HEK293 (cell line): ENCODE measurements at regions not wholly inside any gene's neighbourhood (a gene's known extent, or its start where the extent isn't known, plus 50 kb on each side); places are given as distances from the start of the nearest gene placed in this dataset.

ENCODE experiments used
- CTCF ChIA-PET: fragments of 350-600 bp; formaldehyde crosslinking; extraction: SDS; loops from one replicate; lab custom pipeline; 2021; ENCODE audit warnings: antibody characterized with exemption; lab: Yijun Ruan, JAX
- POLR2A ChIA-PET: fragments of 300-600 bp; formaldehyde crosslinking; extraction: SDS; loops from one replicate; lab custom pipeline; 2020; ENCODE audit warnings: antibody characterized with exemption, inconsistent platforms; lab: Yijun Ruan, JAX
- H3K27ac ChIP-seq: fragments of 200-500 bp; sonication (Bioruptor generic); 2 replicates; pipeline ENCODE4 v1.5.1; 2014; ENCODE audit warnings: low read depth, low read length, control low read depth, inconsistent platforms; ENCODE audit errors: extremely low read depth
- H3K36me3 ChIP-seq, 2 experiments: fragments of 200-500 bp in 1 of 2; sonication (Bioruptor generic) in 1 of 2; 1 replicate in 1 of 2; 2 replicates in 1 of 2; pipeline ENCODE4 v1.5.1; 2014 to 2017; ENCODE audit warnings: inconsistent platforms in 2 of 2, low read length in 2 of 2; ENCODE audit not compliant: control insufficient read depth in 2 of 2, insufficient read depth in 1 of 2
- H3K4me1 ChIP-seq: fragments of 200-500 bp; sonication (Bioruptor generic); 2 replicates; pipeline ENCODE4 v1.5.1; 2014; ENCODE audit warnings: mild to moderate bottlenecking, low read length, inconsistent platforms; ENCODE audit not compliant: control insufficient read depth, insufficient read depth
- H3K4me3 ChIP-seq: 2 replicates; pipeline ENCODE4 v1.5.1; 2011; ENCODE audit warnings: low read depth, mild to moderate bottlenecking, control low read depth, low read length, moderate library complexity
- H3K9me3 ChIP-seq: fragments of 200-500 bp; sonication (Bioruptor generic); 2 replicates; pipeline ENCODE4 v1.5.1; 2014; ENCODE audit warnings: low read depth, low read length, inconsistent platforms; ENCODE audit not compliant: control insufficient read depth, insufficient read depth
- BCL6B ChIP-seq: fragments of 450-650 bp; formaldehyde crosslinking; IDR thresholded peaks from 2 replicates; pipeline ENCODE4 v1.5.1; 2017; ENCODE audit warnings: missing biosample characterization, missing genetic modification characterization
- GLI4 ChIP-seq: fragments of 450-650 bp; formaldehyde crosslinking; IDR thresholded peaks from 2 replicates; pipeline ENCODE4 v1.5.1; 2016; ENCODE audit warnings: missing biosample characterization, missing genetic modification characterization
- INSM2 ChIP-seq: fragments of 450-650 bp; formaldehyde crosslinking; IDR thresholded peaks from 2 replicates; pipeline ENCODE4 v1.5.1; 2016; ENCODE audit warnings: missing biosample characterization, missing genetic modification characterization
- PBX3 ChIP-seq: sonication (generic); formaldehyde crosslinking; IDR thresholded peaks from 2 replicates; pipeline ENCODE4 v1.8.1; 2022; ENCODE audit warnings: mild to moderate bottlenecking, moderate library complexity, missing genetic modification reagents
- PRDM1 ChIP-seq: fragments of 450-650 bp; formaldehyde crosslinking; IDR thresholded peaks from 2 replicates; pipeline ENCODE4; 2016; ENCODE audit warnings: missing biosample characterization, missing genetic modification characterization
- PRDM10 ChIP-seq: fragments of 450-650 bp; formaldehyde crosslinking; IDR thresholded peaks from 2 replicates; pipeline ENCODE4 v1.5.1; 2016; ENCODE audit warnings: missing biosample characterization, missing genetic modification characterization
- RBAK ChIP-seq: fragments of 450-650 bp; formaldehyde crosslinking; IDR thresholded peaks from 2 replicates; pipeline ENCODE4 v1.5.1; 2016; ENCODE audit warnings: missing biosample characterization, missing genetic modification characterization
- SP7 ChIP-seq: fragments of 450-650 bp; formaldehyde crosslinking; IDR thresholded peaks from 2 replicates; pipeline ENCODE4 v1.5.1; 2016; ENCODE audit warnings: missing biosample characterization, missing genetic modification characterization
- ZBTB6 ChIP-seq: fragments of 450-650 bp; formaldehyde crosslinking; IDR thresholded peaks from 2 replicates; pipeline ENCODE4 v1.5.1; 2017; ENCODE audit warnings: missing biosample characterization, missing genetic modification characterization
- ZFP3 ChIP-seq: fragments of 450-650 bp; formaldehyde crosslinking; IDR thresholded peaks from 2 replicates; pipeline ENCODE4 v1.5.1; 2016; ENCODE audit warnings: low read depth, missing biosample characterization, missing genetic modification characterization
- ZNF132 ChIP-seq: fragments of 450-650 bp; formaldehyde crosslinking; IDR thresholded peaks from 2 replicates; pipeline ENCODE4 v1.5.1; 2017; ENCODE audit warnings: missing biosample characterization, missing genetic modification characterization, borderline replicate concordance
- ZNF223 ChIP-seq: fragments of 450-650 bp; formaldehyde crosslinking; IDR thresholded peaks from 2 replicates; pipeline ENCODE4 v1.5.1; 2016; ENCODE audit warnings: missing biosample characterization, missing genetic modification characterization
- ZNF26 ChIP-seq: fragments of 450-650 bp; formaldehyde crosslinking; IDR thresholded peaks from 2 replicates; pipeline ENCODE4 v1.5.1; 2016; ENCODE audit warnings: missing biosample characterization, missing genetic modification characterization
- ZNF266 ChIP-seq: fragments of 450-650 bp; formaldehyde crosslinking; IDR thresholded peaks from 2 replicates; pipeline ENCODE4 v1.5.1; 2016; ENCODE audit warnings: missing biosample characterization, missing genetic modification characterization, low read depth
- ZNF354C ChIP-seq: fragments of 450-650 bp; formaldehyde crosslinking; IDR thresholded peaks from 2 replicates; pipeline ENCODE4 v1.5.1; 2016; ENCODE audit warnings: missing biosample characterization, missing genetic modification characterization, low read depth, borderline replicate concordance
- ZNF48 ChIP-seq: fragments of 450-650 bp; formaldehyde crosslinking; IDR thresholded peaks from 2 replicates; pipeline ENCODE4 v1.5.1; 2016; ENCODE audit warnings: missing biosample characterization, missing genetic modification characterization
- ZNF513 ChIP-seq: fragments of 450-650 bp; IDR thresholded peaks from 2 replicates; pipeline ENCODE4 v1.5.1; 2018; ENCODE audit warnings: missing biosample characterization, missing genetic modification characterization
- ZNF561 ChIP-seq: fragments of 450-650 bp; IDR thresholded peaks from 2 replicates; pipeline ENCODE4 v1.5.1; 2018; ENCODE audit warnings: missing biosample characterization, missing genetic modification characterization, borderline replicate concordance
- ZNF654 ChIP-seq: fragments of 450-650 bp; formaldehyde crosslinking; IDR thresholded peaks from 2 replicates; pipeline ENCODE4 v1.5.1; 2016; ENCODE audit warnings: low read depth, missing biosample characterization, missing genetic modification characterization
- ZNF677 ChIP-seq: fragments of 450-650 bp; IDR thresholded peaks from 2 replicates; pipeline ENCODE4 v1.5.0; 2018; ENCODE audit warnings: missing biosample characterization, mild to moderate bottlenecking, missing genetic modification characterization, moderate library complexity
- ZNF76 ChIP-seq: fragments of 450-650 bp; formaldehyde crosslinking; IDR thresholded peaks from 2 replicates; pipeline ENCODE4; 2016; ENCODE audit warnings: low read depth, missing biosample characterization, missing genetic modification characterization, borderline replicate concordance
- ZNF777 ChIP-seq: fragments of 450-650 bp; formaldehyde crosslinking; IDR thresholded peaks from 2 replicates; pipeline ENCODE4 v1.5.1; 2017; ENCODE audit warnings: missing biosample characterization, missing genetic modification characterization, borderline replicate concordance

- TF ChIP-seq BCL6B, result no peak
- TF ChIP-seq ZBTB6 (tag by site-specific recombination), result no peak
- TF ChIP-seq SP7, result no peak
- TF ChIP-seq ZFP3, result no peak
- no peak for TF ChIP-seq RBAK (tag by site-specific recombination)
- TF ChIP-seq ZNF132 (tag by site-specific recombination), result no peak
- no peak for TF ChIP-seq ZNF354C (tag by site-specific recombination)
- TF ChIP-seq ZNF513, result no peak
Measured at GRCh38 chrX:7647831-7648230, 195.1 kb upstream of the VCX start (continued).

GRCh38 chrX:7641141-7641540 lies 201.8 kb upstream of the VCX start:
- no peak overlapping the region for H3K27ac ChIP-seq
- no peaks in the 10 kb centered on the region for H3K9me3 ChIP-seq
- no peak for TF ChIP-seq PRDM1 (tag by site-specific recombination)
- TF ChIP-seq, all 188 proteins: peak for 0
- CTCF ChIA-PET, result no interaction called here
- POLR2A ChIA-PET, result no interaction called here
- Histone ChIP-seq H3K4me3 (no peak overlapping the region), H3K4me1 (no peaks in the 10 kb centered on the region), H3K36me3 (no peaks in the 10 kb centered on the region)

GRCh38 chrX:7640392-7640791 lies 202.6 kb upstream of the VCX start:
- Histone ChIP-seq H3K36me3 (no peaks in the 10 kb centered on the region), H3K27ac (no peak overlapping the region), H3K9me3 (no peaks in the 10 kb centered on the region), H3K4me3 (no peak overlapping the region), H3K4me1 (no peaks in the 10 kb centered on the region)
- ChIA-PET POLR2A (no interaction called here), CTCF (no interaction called here)
- no peak for TF ChIP-seq PRDM10
- no peak for TF ChIP-seq ZNF266 (tag by site-specific recombination)
- no peak for TF ChIP-seq ZNF561 (tag by site-specific recombination)
- no peak for TF ChIP-seq PBX3 (CRISPR knock-in tag)
- no peak for TF ChIP-seq ZNF223 (tag by site-specific recombination)
- no peak for TF ChIP-seq ZNF654 (tag by site-specific recombination)
- no peak for TF ChIP-seq ZNF677
- no peak for TF ChIP-seq ZNF777
- TF ChIP-seq ZNF76 (tag by site-specific recombination), result no peak
- TF ChIP-seq ZNF48, result no peak
- no peak for TF ChIP-seq GLI4 (tag by site-specific recombination)
- no peak for TF ChIP-seq ZNF26 (tag by site-specific recombination)
- TF ChIP-seq INSM2 (tag by site-specific recombination), result no peak
